ENCODE measurements at regions not wholly inside any gene's neighbourhood (a gene's known extent, or its start where the extent isn't known, plus 50 kb on each side); places are given as distances from the start of the nearest gene placed in this dataset.

DNA sequence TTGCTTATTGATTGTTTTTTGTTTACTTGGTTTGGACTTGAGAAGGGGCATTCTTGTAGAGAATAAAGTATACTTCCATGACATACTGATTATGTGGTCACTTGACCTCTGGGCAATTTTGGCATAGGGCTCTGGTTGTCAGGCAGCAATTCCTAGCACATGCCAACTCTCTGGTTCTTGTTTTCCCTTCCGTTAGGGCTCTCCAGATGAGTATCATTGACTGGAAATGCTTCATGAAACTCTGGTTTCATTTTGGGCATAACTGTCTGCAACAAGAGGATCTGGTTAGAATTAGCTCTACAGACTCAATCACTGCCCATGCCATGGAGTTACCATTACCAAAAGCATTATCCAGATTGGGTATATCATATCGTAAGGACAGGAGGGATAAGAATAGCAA, 1057.9 kb downstream of the FAT4 start:
- Histone ChIP-seq H3K9me3 (ENCODE audit: control insufficient read depth, low read length) (no peaks in the 10 kb centered on the region), H3K4me1 (ENCODE audit: control insufficient read depth in 1 of 2, insufficient read depth in 2 of 2, low read length in 2 of 2) (peaks cover 0 to 3% of the 10 kb centered on the region in 2 donors), H3K27ac (ENCODE audit: low read depth in 1 of 2, low read length in 2 of 2) (no peak overlapping the region), H3K27me3 (ENCODE audit: control insufficient read depth in 1 of 2, insufficient read depth in 2 of 2, low read length in 1 of 2) (no peaks in the 10 kb centered on the region), H3K4me3 (ENCODE audit: low read length in 2 of 2) (no peak overlapping the region), H3K36me3 (ENCODE audit: control insufficient read depth in 1 of 2, insufficient read depth in 2 of 2, low read length in 1 of 2) (no peaks in the 10 kb centered on the region)
- intact Hi-C loops (cut with DNase I), result no loop called here
- DNase-seq (no peak), ATAC-seq (ENCODE audit: low FRiP score) (no peak)
- 82 to 87% methylated on average over 2 of the region's 2 CpGs for WGBS, 2 donors

DNA sequence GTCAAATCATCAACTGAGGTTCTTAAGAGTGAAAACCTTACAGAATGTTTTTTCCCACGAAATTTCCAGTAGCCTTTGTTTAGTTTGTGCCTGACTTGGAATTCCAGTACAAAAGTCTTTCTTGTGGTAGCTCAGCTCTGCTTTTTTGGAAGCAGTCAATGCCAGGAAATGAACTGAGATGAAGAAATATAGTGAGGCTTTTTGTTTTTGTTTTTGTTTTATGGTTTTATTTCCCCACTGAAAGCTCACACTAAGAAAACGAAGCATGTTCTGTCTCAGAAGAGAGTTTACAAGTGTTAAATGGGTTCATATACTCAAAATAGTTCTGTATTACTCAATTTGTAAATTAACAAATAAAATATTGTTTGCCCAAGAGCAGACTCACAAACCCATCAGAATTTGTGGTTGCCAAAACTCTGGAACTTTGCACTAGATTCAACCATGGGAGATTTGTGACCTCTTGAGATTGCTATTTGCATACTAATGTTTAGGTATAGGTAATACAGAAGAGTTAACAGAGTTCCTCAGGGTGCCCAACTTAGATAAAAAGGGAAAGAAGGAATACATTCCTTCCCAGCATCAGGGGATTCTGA, 1060.8 kb downstream of the FAT4 start:
- no peak for DNase-seq
- peaks cover 0 to 3% of the 10 kb centered on the region in 2 donors for H3K4me1 ChIP-seq (ENCODE audit: control insufficient read depth in 1 of 2, insufficient read depth in 2 of 2, low read length in 2 of 2)
- H3K27me3 ChIP-seq (ENCODE audit: control insufficient read depth in 1 of 2, insufficient read depth in 2 of 2, low read length in 1 of 2), result no peaks in the 10 kb centered on the region
- no peaks in the 10 kb centered on the region for H3K9me3 ChIP-seq (ENCODE audit: control insufficient read depth, low read length)
- no peaks in the 10 kb centered on the region for H3K36me3 ChIP-seq (ENCODE audit: control insufficient read depth in 1 of 2, insufficient read depth in 2 of 2, low read length in 1 of 2)
- 10 to 18% methylated on average over 2 of the region's 2 CpGs for WGBS, 2 donors
- H3K4me3 ChIP-seq (ENCODE audit: low read length in 2 of 2), result no peak overlapping the region
- no peak for ATAC-seq (ENCODE audit: low FRiP score)
- H3K27ac ChIP-seq (ENCODE audit: low read depth in 1 of 2, low read length in 2 of 2), result no peak overlapping the region
- intact Hi-C loops (cut with DNase I), result no loop called here

DNA sequence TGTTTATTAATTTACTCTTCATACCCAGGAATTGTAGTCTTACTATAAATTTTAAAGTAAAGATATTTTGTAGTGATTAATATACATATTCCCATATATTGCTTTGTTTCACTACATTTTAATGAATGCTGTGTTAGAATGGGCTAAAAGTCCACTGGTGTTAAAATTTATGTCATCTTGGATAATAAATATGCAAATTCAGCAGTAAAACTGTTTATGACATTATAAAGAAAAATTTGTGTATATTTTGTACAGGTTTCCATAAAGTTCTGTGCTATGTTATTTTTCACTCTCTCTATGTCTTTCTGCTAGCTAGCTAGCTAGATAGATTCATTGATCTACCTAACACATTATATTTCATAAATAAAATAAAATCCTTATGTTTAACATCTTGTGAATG, 1071.2 kb downstream of the FAT4 start:
- intact Hi-C loops (cut with DNase I), result no loop called here
- no peaks in the 10 kb centered on the region for H3K4me1 ChIP-seq (ENCODE audit: control insufficient read depth in 1 of 2, insufficient read depth in 2 of 2, low read length in 2 of 2)
- H3K27ac ChIP-seq (ENCODE audit: low read depth in 1 of 2, low read length in 2 of 2), result no peak overlapping the region
- ATAC-seq (ENCODE audit: low FRiP score) (no peak), DNase-seq (no peak)
- H3K36me3 ChIP-seq (ENCODE audit: control insufficient read depth in 1 of 2, insufficient read depth in 2 of 2, low read length in 1 of 2), result no peaks in the 10 kb centered on the region
- no peaks in the 10 kb centered on the region for H3K27me3 ChIP-seq (ENCODE audit: control insufficient read depth in 1 of 2, insufficient read depth in 2 of 2, low read length in 1 of 2)
- H3K4me3 ChIP-seq (ENCODE audit: low read length in 2 of 2), result no peak overlapping the region
- no peaks in the 10 kb centered on the region for H3K9me3 ChIP-seq (ENCODE audit: control insufficient read depth, low read length)

DNA sequence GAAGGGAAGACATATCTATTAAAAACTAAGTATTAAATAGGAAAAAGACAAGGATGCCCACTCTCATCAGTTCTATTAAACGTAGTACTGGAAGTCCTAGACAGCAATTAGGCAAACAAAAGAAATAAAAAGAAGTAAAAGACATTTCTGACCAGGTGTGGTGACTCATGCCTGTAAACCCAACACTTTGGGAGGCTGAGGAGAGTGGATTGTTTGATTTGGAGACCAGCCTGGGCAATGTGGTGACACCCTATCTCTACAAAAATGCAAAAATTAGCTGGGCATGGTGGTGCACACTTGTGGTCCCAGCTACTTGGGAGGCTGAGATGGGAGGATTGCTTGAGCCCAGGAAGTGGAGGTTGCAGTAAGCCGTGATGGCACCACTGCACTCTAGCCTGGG, 1071.8 kb downstream of the FAT4 start:
- DNase-seq (no peak), ATAC-seq (ENCODE audit: low FRiP score) (no peak)
- Histone ChIP-seq H3K4me3 (ENCODE audit: low read length in 2 of 2) (no peak overlapping the region), H3K36me3 (ENCODE audit: control insufficient read depth in 1 of 2, insufficient read depth in 2 of 2, low read length in 1 of 2) (no peaks in the 10 kb centered on the region), H3K27ac (ENCODE audit: low read depth in 1 of 2, low read length in 2 of 2) (no peak overlapping the region), H3K9me3 (ENCODE audit: control insufficient read depth, low read length) (no peaks in the 10 kb centered on the region), H3K4me1 (ENCODE audit: control insufficient read depth in 1 of 2, insufficient read depth in 2 of 2, low read length in 2 of 2) (no peaks in the 10 kb centered on the region), H3K27me3 (ENCODE audit: control insufficient read depth in 1 of 2, insufficient read depth in 2 of 2, low read length in 1 of 2) (no peaks in the 10 kb centered on the region)
- intact Hi-C loops (cut with DNase I), result no loop called here
- WGBS, 2 donors, result 92 to 93% methylated on average over 2 of the region's 2 CpGs

DNA sequence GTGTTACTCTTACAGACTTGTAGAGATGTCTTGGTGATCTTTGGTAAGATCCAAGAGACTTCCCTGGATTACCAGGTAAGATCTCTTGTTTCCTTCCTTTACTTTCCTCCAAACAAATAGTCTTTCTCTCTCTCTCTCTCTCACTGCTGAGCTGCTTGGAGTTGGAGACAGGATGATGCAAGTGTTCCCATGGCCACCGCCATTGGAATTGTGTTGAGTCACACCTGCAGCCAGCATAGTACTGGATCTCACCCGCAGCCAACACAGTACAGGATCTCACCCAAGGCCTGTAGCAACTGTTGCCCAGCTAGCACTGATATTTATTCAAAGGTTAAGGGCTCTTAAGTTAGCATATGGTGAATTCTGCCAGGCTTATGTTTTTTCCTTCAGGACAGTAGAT, 1080.9 kb downstream of the FAT4 start:
- no peaks in the 10 kb centered on the region for H3K27me3 ChIP-seq (ENCODE audit: control insufficient read depth in 1 of 2, insufficient read depth in 2 of 2, low read length in 1 of 2)
- no peaks in the 10 kb centered on the region for H3K4me1 ChIP-seq (ENCODE audit: control insufficient read depth in 1 of 2, insufficient read depth in 2 of 2, low read length in 2 of 2)
- H3K9me3 ChIP-seq (ENCODE audit: control insufficient read depth, low read length), result no peaks in the 10 kb centered on the region
- intact Hi-C loops (cut with DNase I), result no loop called here
- no peak for ATAC-seq (ENCODE audit: low FRiP score)
- H3K36me3 ChIP-seq (ENCODE audit: control insufficient read depth in 1 of 2, insufficient read depth in 2 of 2, low read length in 1 of 2), result no peaks in the 10 kb centered on the region
- 96% methylated on average over 2 of the region's 2 CpGs for WGBS, 2 donors
- DNase-seq, result no peak
- no peak overlapping the region for H3K27ac ChIP-seq (ENCODE audit: low read depth in 1 of 2, low read length in 2 of 2)
- H3K4me3 ChIP-seq (ENCODE audit: low read length in 2 of 2), result no peak overlapping the region

DNA sequence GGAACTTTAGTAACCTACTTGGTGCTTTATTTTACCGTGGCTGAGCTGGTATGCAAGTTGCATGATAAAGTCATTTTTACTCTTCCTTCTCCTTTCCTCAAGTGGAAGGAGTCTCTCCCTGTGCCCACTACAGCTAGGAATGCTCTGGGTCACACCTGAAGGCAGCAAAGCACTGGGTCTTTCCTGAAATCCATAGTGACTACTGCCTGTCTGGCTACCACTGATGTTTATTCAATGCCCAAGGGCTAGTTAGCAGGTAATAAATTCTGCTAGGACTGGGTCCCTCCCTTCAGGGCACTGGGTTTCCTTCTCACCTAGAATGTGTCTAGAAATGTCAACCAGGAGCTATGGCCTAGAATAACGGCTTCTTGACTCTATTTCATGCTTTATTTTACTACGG, 1081.4 kb downstream of the FAT4 start:
- no peak overlapping the region for H3K4me3 ChIP-seq (ENCODE audit: low read length in 2 of 2)
- H3K27me3 ChIP-seq (ENCODE audit: control insufficient read depth in 1 of 2, insufficient read depth in 2 of 2, low read length in 1 of 2), result no peaks in the 10 kb centered on the region
- no peak overlapping the region for H3K27ac ChIP-seq (ENCODE audit: low read depth in 1 of 2, low read length in 2 of 2)
- no peaks in the 10 kb centered on the region for H3K4me1 ChIP-seq (ENCODE audit: control insufficient read depth in 1 of 2, insufficient read depth in 2 of 2, low read length in 2 of 2)
- 94 to 96% methylated on average over 3 of the region's 3 CpGs for WGBS, 2 donors
- intact Hi-C loops (cut with DNase I), result no loop called here
- no peaks in the 10 kb centered on the region for H3K36me3 ChIP-seq (ENCODE audit: control insufficient read depth in 1 of 2, insufficient read depth in 2 of 2, low read length in 1 of 2)
- no peak for DNase-seq
- no peaks in the 10 kb centered on the region for H3K9me3 ChIP-seq (ENCODE audit: control insufficient read depth, low read length)
- ATAC-seq (ENCODE audit: low FRiP score), result no peak

DNA sequence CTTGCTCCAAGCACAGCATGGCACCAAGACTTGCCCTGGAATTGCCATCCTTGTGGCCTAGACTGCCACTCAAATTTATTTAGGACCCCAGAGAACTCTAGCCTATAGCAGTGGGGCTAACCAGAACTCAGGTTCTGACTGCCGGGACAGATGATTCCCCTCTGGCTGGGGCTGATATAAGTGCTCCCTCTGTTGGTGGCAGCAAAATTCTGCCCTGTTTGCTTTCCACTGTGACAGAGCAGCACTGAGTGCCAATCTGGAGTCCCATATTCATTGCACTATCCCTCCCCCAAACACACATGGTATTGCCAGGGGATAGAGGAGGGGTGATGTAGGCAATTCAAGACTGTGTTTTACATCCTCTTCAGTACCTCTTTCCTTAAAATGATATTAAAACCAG, 1081.9 kb downstream of the FAT4 start:
- intact Hi-C loops (cut with DNase I), result no loop called here
- no peak for ATAC-seq (ENCODE audit: low FRiP score)
- H3K4me1 ChIP-seq (ENCODE audit: control insufficient read depth in 1 of 2, insufficient read depth in 2 of 2, low read length in 2 of 2), result no peaks in the 10 kb centered on the region
- 97% methylated on average over 1 of the region's 1 CpG for WGBS, 2 donors
- H3K4me3 ChIP-seq (ENCODE audit: low read length in 2 of 2), result no peak overlapping the region
- DNase-seq, result no peak
- H3K9me3 ChIP-seq (ENCODE audit: control insufficient read depth, low read length), result no peaks in the 10 kb centered on the region
- H3K36me3 ChIP-seq (ENCODE audit: control insufficient read depth in 1 of 2, insufficient read depth in 2 of 2, low read length in 1 of 2), result no peaks in the 10 kb centered on the region
- no peaks in the 10 kb centered on the region for H3K27me3 ChIP-seq (ENCODE audit: control insufficient read depth in 1 of 2, insufficient read depth in 2 of 2, low read length in 1 of 2)
- no peak overlapping the region for H3K27ac ChIP-seq (ENCODE audit: low read depth in 1 of 2, low read length in 2 of 2)

DNA sequence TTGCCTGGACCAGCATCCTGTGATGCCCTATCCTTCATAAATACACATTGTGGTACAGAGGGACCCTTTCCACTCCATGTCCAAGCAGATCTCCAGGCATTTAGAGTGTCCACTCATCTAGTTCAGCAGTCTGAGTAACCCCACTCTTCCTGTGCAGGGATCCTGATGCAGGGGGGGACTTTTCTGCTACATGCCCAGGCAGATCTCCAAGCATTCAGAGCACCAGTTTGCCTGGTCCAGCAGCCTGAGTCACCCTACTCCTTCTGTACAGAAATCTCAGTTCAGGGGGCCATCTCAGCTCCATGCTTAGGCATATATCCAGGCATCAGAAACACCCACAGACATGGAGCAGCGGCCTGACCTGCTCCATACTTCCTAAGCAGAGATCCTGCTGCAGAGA, 1089.8 kb downstream of the FAT4 start:
- ATAC-seq (ENCODE audit: low FRiP score) (no peak), DNase-seq (no peak)
- H3K9me3 ChIP-seq (ENCODE audit: control insufficient read depth, low read length), result no peaks in the 10 kb centered on the region
- no peak overlapping the region for H3K27ac ChIP-seq (ENCODE audit: low read depth in 1 of 2, low read length in 2 of 2)
- 90 to 95% methylated on average over 1 of the region's 1 CpG for WGBS, 2 donors
- no peaks in the 10 kb centered on the region for H3K27me3 ChIP-seq (ENCODE audit: control insufficient read depth in 1 of 2, insufficient read depth in 2 of 2, low read length in 1 of 2)
- intact Hi-C loops (cut with DNase I), result no loop called here
- no peaks in the 10 kb centered on the region for H3K36me3 ChIP-seq (ENCODE audit: control insufficient read depth in 1 of 2, insufficient read depth in 2 of 2, low read length in 1 of 2)
- H3K4me3 ChIP-seq (ENCODE audit: low read length in 2 of 2), result no peak overlapping the region
- no peaks in the 10 kb centered on the region for H3K4me1 ChIP-seq (ENCODE audit: control insufficient read depth in 1 of 2, insufficient read depth in 2 of 2, low read length in 2 of 2)

DNA sequence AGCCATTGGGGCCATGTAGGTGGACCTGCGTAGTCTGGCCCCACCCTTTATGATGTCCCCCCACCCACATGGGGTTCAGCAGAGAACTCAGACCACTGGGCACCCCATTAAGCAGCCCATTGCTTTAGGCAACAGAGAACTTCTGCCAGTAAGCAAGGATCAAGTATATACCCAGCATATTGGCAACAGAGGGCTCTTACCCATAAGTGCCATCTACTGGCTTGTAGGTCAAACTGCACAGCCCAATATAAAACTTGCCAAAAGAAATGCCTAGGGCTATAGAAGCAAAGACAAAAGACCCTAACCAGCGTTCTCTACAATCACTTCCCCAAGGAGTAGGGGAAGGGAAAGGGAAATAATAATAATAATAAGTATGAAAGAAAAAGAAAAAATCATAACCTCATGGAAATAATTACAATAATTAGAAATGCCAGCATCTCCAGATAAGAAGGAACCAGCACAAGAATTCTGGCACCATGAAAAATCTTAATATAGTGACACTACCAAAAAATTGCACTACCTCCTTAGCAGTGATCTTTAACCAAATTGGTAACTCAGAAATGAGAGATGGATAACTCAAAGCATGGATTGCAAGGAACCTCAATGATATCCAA, 1090.7 kb downstream of the FAT4 start:
- no peak for ATAC-seq (ENCODE audit: low FRiP score)
- H3K4me1 ChIP-seq (ENCODE audit: control insufficient read depth in 1 of 2, insufficient read depth in 2 of 2, low read length in 2 of 2), result no peaks in the 10 kb centered on the region
- H3K4me3 ChIP-seq (ENCODE audit: low read length in 2 of 2), result no peak overlapping the region
- no peak for DNase-seq
- H3K27me3 ChIP-seq (ENCODE audit: control insufficient read depth in 1 of 2, insufficient read depth in 2 of 2, low read length in 1 of 2), result no peaks in the 10 kb centered on the region
- intact Hi-C loops (cut with DNase I), result no loop called here
- WGBS, 2 donors, result 56 to 73% methylated on average over 2 of the region's 2 CpGs
- H3K36me3 ChIP-seq (ENCODE audit: control insufficient read depth in 1 of 2, insufficient read depth in 2 of 2, low read length in 1 of 2), result no peaks in the 10 kb centered on the region
- H3K9me3 ChIP-seq (ENCODE audit: control insufficient read depth, low read length), result no peaks in the 10 kb centered on the region
- no peak overlapping the region for H3K27ac ChIP-seq (ENCODE audit: low read depth in 1 of 2, low read length in 2 of 2)
